Stomach (tissue), 4 donors: ENCODE measurements at regions not wholly inside any gene's neighbourhood (a gene's known extent, or its start where the extent isn't known, plus 50 kb on each side); places are given as distances from the start of the nearest gene placed in this dataset.

ENCODE experiments used
- CTCF ChIP-seq, 7 experiments: fragments of 450-650 bp in 4 of 7; fragments of 200-600 bp in 3 of 7; sonication (generic) in 3 of 7; IDR thresholded peaks; one replicate each; pipeline ENCODE4 v1.5.1; 2016 to 2019; ENCODE audit warnings: antibody characterized with exemption in 7 of 7, control low read depth in 2 of 7, mild to moderate bottlenecking in 1 of 7
- POLR2A ChIP-seq, 4 donors: fragments of 450-650 bp; IDR thresholded peaks; one replicate each; pipeline ENCODE4 v1.6.1; 2016; ENCODE audit warnings: antibody characterized with exemption in 4 of 4, control low read depth in 2 of 4, mild to moderate bottlenecking in 1 of 4, moderate library complexity in 1 of 4

DNA sequence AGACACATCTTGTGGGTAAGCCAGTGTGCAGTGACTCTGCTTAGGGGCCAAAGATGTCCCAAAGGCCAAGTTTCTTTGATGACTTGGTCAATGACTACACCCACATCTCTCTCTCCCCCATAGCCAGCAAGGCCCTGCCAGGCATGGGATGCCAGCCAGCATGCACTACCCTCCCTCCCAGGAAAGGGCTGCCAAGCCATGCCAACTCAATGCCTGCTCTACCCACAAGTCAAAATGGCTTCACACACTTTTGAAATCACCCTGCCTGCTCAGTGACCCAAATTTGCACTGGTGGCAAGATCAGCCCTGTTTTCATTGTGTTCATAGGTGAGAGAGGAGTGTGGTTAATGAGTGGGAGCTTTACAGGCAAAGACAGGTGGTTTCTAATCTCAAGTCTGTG is 112.5 kb downstream of the MATN1 start:
- TF ChIP-seq CTCF (IDR thresholded peaks at IDR 0.05), result no peak
- TF ChIP-seq POLR2A (IDR thresholded peaks at IDR 0.05), result no peak
